Body of pancreas (tissue), 4 donors: ENCODE measurements at regions not wholly inside any gene's neighbourhood (a gene's known extent, or its start where the extent isn't known, plus 50 kb on each side); places are given as distances from the start of the nearest gene placed in this dataset.

Experiments used
- CTCF ChIP-seq, 7 experiments: fragments of 450-650 bp in 4 of 7; fragments of 200-600 bp in 3 of 7; sonication (generic) in 3 of 7; IDR thresholded peaks; one replicate each; pipeline ENCODE4 v1.5.1; 2016 to 2019; ENCODE audit warnings: antibody characterized with exemption in 7 of 7
- POLR2A ChIP-seq, 3 donors: fragments of 450-650 bp; IDR thresholded peaks; one replicate each; pipeline ENCODE4 v1.6.1; 2016; ENCODE audit warnings: antibody characterized with exemption in 3 of 3, mild to moderate bottlenecking in 2 of 3

GRCh38 chr11:69375316-69376154 lies 81.6 kb downstream of the MYEOV start:
- TF ChIP-seq CTCF (IDR thresholded peaks at IDR 0.05) (no peak), POLR2A (IDR thresholded peaks at IDR 0.05) (no peak)
